ENCODE measurements at regions not wholly inside any gene's neighbourhood (a gene's known extent, or its start where the extent isn't known, plus 50 kb on each side); places are given as distances from the start of the nearest gene placed in this dataset.

DNA sequence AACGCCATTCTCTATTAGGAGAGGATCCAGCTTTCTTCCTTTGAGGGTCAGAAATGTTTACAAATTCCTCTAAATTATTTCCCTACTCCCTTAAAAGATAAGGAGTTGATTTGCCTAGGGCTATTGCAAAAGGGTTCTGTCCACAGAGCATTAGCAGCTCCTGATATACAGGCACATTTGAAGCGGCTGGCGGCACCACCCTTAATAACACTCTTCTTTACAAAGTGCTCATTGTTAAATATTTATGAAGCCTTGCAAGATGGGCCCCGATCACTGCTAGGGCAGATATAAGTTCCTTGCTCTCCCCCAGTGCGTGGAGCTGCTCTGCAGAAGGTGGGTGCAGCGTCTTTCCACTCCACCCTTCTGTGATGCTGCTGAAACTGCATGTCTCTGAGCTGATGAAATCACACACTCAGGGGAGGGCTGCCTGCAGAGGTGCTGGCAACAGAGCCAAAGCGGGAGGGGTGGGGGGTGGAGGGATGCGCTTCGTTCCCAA, 116.7 kb upstream of the NTM start:
- Histone ChIP-seq H3K4me3 (no peak overlapping the region), H3K9me3 (replicated peaks) (no peaks in the 10 kb centered on the region), H3K36me3 (no peaks in the 10 kb centered on the region), H3K27me3 (replicated peaks) (no peaks in the 10 kb centered on the region), H3K4me1 (replicated peaks) (no peaks in the 10 kb centered on the region), H3K27ac (no peak overlapping the region)
- DNase-seq (ENCODE audit: low read depth in 1 of 2, low spot score in 2 of 2), result no peak

DNA sequence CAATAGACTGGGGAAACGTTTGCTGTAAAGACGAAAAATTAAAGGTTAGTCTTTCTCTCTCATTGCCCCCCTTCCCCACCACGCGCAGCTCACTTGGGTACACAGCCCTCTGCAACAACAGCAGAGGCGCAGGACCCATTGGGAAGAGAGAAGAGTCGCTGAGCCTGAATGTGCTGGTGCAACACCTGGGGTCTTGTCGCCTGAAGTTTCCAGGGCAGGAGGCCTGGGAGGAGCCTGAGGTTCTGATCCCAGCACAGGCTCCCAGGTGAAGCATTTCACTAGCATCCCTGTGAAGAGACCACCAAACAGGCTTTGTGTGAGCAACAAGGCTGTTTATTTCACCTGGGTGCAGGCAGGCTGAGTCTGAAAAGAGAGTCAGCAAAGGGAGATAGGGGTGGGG, 116.2 kb upstream of the NTM start:
- Histone ChIP-seq H3K36me3 (no peaks in the 10 kb centered on the region), H3K27ac (no peak overlapping the region), H3K27me3 (replicated peaks) (no peaks in the 10 kb centered on the region), H3K4me3 (no peak overlapping the region), H3K9me3 (replicated peaks) (no peaks in the 10 kb centered on the region), H3K4me1 (replicated peaks) (no peaks in the 10 kb centered on the region)
- no peak for DNase-seq (ENCODE audit: low read depth in 1 of 2, low spot score in 2 of 2)

DNA sequence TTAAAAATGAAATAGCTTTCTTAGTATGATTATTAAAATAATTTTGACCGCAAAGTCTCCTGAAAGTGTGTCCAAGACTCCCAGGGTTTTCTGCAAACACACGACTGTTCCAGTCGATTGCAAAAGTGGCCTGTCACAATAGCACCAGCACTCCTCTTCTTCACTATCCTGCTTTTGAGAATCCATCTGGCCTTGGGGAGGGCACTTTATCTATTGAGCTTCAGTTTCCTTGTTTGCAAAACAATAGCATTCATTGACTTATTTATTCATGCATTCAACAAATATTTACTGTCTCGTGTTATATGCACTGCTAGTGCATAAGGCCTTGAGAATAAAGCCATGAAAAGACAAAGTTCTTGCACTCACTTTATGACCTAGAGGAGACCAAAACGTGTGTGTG, 96.2 kb upstream of the NTM start:
- Histone ChIP-seq H3K9me3 (replicated peaks) (no peaks in the 10 kb centered on the region), H3K4me1 (replicated peaks) (no peaks in the 10 kb centered on the region), H3K4me3 (no peak overlapping the region), H3K27me3 (replicated peaks) (no peaks in the 10 kb centered on the region), H3K27ac (no peak overlapping the region), H3K36me3 (no peaks in the 10 kb centered on the region)
- DNase-seq (ENCODE audit: low read depth in 1 of 2, low spot score in 2 of 2), result no peak

- Histone ChIP-seq H3K27me3 (replicated peaks) (no peaks in the 10 kb centered on the region), H3K27ac (no peak overlapping the region), H3K36me3 (no peaks in the 10 kb centered on the region), H3K9me3 (replicated peaks) (no peaks in the 10 kb centered on the region), H3K4me3 (no peak overlapping the region), H3K4me1 (replicated peaks) (no peaks in the 10 kb centered on the region)
- DNase-seq (ENCODE audit: low read depth in 1 of 2, low spot score in 2 of 2), result no peak
These were observed 94.8 kb upstream of the NTM start for GRCh38 chr11:131275580-131275979.

DNA sequence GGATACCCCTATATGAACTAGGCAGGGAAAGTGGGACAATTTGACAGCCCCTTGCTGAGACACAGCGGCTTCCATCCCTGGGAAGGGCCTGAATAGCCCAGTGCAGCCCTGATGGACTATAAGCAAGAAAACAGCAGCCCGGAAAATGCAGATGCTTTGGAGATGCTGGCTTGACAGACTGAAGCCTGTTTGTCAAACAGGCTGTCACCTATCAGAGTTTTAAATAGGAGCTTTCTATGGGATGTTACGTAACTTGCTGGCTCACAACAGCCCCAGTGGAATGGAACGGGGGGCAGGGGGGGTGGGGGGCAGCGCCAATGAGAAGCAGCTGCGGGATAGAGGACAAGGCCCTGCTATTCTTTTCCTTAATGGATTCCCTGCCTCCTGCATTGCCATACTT, 91.9 kb upstream of the NTM start:
- DNase-seq (ENCODE audit: low read depth in 1 of 2, low spot score in 2 of 2), result no peak
- Histone ChIP-seq H3K9me3 (replicated peaks) (no peaks in the 10 kb centered on the region), H3K27me3 (replicated peaks) (no peaks in the 10 kb centered on the region), H3K4me1 (replicated peaks) (no peaks in the 10 kb centered on the region), H3K36me3 (no peaks in the 10 kb centered on the region), H3K27ac (no peak overlapping the region), H3K4me3 (no peak overlapping the region)

DNA sequence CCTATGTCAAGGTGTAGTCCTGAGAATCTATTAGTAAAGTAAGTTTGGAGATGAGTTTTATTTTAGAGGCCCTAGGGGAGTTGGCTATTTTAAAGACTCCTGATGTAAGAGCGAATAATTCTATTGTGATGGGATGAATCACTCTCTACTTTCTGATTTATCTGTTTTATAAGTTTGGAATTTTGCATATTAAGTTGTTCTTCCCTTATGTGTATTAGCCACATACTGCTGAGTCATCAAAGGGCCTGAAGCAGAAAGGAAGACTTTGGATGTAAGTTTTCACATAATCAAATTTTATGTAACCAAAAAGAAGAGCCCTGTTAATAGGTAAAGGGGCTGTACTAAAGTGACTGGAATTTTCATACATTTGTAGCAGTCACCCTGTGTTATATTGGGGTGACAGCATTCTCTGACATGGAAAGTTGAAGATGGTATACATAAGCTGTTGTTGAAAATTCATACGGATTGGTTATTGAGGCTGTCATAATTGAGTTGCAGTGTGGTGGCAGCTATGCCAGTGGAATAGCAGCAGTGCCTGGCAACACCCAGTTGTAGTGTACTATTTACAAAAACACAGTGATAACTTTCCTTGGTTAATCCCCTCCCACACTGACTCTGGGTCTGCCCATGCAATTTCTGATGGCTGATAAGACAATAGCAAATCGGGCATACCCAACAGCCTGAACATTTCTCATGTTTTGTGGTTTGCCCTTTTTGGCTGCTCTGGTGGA, 90.6 kb upstream of the NTM start:
- Histone ChIP-seq H3K36me3 (no peaks in the 10 kb centered on the region), H3K27me3 (replicated peaks) (no peaks in the 10 kb centered on the region), H3K27ac (no peak overlapping the region), H3K4me3 (no peak overlapping the region), H3K4me1 (replicated peaks) (no peaks in the 10 kb centered on the region), H3K9me3 (replicated peaks) (no peaks in the 10 kb centered on the region)
- DNase-seq (ENCODE audit: low read depth in 1 of 2, low spot score in 2 of 2), result no peak

DNA sequence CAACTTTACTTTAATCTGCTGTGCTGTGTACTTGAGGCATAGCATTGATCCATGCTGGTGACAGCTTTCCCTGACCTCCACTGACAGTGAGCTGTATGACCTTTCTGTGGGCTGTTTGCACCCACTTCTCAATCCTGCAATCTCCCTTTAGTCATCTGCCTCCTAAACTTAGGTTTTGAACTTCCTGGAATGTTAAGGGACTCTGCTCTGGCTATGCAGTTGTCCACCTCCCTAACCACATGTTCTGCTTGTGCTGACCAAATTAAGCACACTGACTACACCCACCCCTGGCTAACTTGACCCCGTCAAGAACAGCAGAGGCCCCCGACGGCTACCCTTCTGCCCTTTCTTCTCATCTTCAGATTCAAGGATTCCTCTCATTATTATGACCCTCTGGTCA, 89.1 kb upstream of the NTM start:
- Histone ChIP-seq H3K36me3 (no peaks in the 10 kb centered on the region), H3K4me1 (replicated peaks) (no peaks in the 10 kb centered on the region), H3K27me3 (replicated peaks) (no peaks in the 10 kb centered on the region), H3K9me3 (replicated peaks) (no peaks in the 10 kb centered on the region), H3K4me3 (no peak overlapping the region), H3K27ac (no peak overlapping the region)
- no peak for DNase-seq (ENCODE audit: low read depth in 1 of 2, low spot score in 2 of 2)

DNA sequence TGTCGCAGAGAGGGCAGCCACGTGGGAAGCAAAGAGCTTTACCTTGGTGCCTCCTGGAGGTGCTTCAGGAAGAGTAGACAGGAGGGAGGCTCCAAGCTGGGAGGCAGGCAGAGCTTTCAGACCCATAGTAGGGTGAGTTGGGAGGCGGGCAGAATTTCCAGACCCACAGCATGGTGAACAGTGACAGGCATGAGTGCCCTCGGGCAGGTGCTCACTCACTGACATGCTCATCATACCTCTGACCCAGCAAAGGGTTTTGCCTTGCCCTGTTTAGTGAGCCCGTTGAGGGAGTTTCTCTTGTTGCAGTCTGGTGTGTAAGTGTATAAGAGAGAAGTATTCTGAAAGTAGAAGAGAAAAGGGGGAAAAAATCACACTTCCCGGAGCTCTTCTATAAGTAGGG, 86.4 kb upstream of the NTM start:
- no peak for DNase-seq (ENCODE audit: low read depth in 1 of 2, low spot score in 2 of 2)
- no peak overlapping the region for H3K27ac ChIP-seq
- no peak overlapping the region for H3K4me3 ChIP-seq
- no peaks in the 10 kb centered on the region for H3K4me1 ChIP-seq (replicated peaks)
- H3K36me3 ChIP-seq, result no peaks in the 10 kb centered on the region
- no peaks in the 10 kb centered on the region for H3K27me3 ChIP-seq (replicated peaks)
- H3K9me3 ChIP-seq (replicated peaks), result no peaks in the 10 kb centered on the region

- H3K27me3 ChIP-seq (replicated peaks), result no peaks in the 10 kb centered on the region
- H3K4me1 ChIP-seq (replicated peaks), result no peaks in the 10 kb centered on the region
- H3K27ac ChIP-seq, result no peak overlapping the region
- no peak for DNase-seq (ENCODE audit: low read depth in 1 of 2, low spot score in 2 of 2)
- H3K36me3 ChIP-seq, result no peaks in the 10 kb centered on the region
- no peak overlapping the region for H3K4me3 ChIP-seq
- H3K9me3 ChIP-seq (replicated peaks), result no peaks in the 10 kb centered on the region
These were observed 81.8 kb upstream of the NTM start for GRCh38 chr11:131288521-131289091.

- Histone ChIP-seq H3K27me3 (replicated peaks) (no peaks in the 10 kb centered on the region), H3K4me1 (replicated peaks) (no peaks in the 10 kb centered on the region), H3K9me3 (replicated peaks) (no peaks in the 10 kb centered on the region), H3K27ac (no peak overlapping the region), H3K36me3 (no peaks in the 10 kb centered on the region), H3K4me3 (no peak overlapping the region)
- DNase-seq (ENCODE audit: low read depth in 1 of 2, low spot score in 2 of 2), result no peak
These were observed 80.2 kb upstream of the NTM start for GRCh38 chr11:131290185-131290584.

GRCh38 chr11:131295986-131296385, 74.4 kb upstream of the NTM start:
- Histone ChIP-seq H3K27ac (no peak overlapping the region), H3K27me3 (replicated peaks) (no peaks in the 10 kb centered on the region), H3K9me3 (replicated peaks) (no peaks in the 10 kb centered on the region), H3K4me3 (no peak overlapping the region), H3K36me3 (no peaks in the 10 kb centered on the region), H3K4me1 (replicated peaks) (no peaks in the 10 kb centered on the region)
- DNase-seq (ENCODE audit: low read depth in 1 of 2, low spot score in 2 of 2), result no peak

GRCh38 chr11:131297441-131297840, 73.0 kb upstream of the NTM start:
- Histone ChIP-seq H3K36me3 (no peaks in the 10 kb centered on the region), H3K4me1 (replicated peaks) (no peaks in the 10 kb centered on the region), H3K27me3 (replicated peaks) (no peaks in the 10 kb centered on the region), H3K4me3 (no peak overlapping the region), H3K27ac (no peak overlapping the region), H3K9me3 (replicated peaks) (no peaks in the 10 kb centered on the region)
- no peak for DNase-seq (ENCODE audit: low read depth in 1 of 2, low spot score in 2 of 2)

DNA sequence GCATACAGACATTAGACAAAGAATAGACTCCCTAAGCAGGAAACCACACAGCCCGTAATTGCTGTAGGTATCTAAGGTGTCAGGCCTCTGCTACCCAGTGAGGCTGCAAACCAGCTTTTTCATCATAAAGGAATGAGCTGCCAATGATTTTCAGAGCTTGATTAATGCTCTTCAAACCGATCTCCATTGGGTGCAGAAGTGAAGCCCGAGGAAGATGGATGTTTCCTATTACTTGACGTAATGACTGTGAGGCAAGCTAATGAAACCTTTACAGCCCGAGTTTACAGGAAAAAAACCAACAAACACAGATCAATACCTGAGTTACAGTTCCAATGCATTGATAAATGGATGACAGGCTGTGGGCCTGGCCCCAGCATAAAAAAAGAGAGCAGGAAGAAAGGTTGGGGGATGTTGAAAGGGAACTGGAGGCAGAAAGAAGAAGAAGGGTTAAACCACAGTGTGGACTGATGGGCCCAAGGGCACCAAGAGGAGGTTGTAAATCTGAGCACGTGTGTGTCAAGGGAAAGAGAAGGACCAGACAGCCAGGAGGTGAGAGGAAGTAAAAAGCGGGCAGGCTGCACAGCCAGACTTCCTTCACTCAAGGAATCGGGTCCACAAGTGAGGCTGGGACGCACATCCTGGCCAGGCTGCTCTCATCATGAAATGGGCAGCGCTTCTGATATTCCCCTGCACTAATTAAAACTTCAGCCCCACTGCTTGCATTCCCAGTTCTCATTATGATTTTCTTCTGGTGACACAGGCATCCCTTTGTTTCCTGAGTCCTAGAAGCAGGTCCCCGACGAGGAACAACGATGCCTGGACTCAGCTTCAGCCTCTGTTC, 70.6 kb upstream of the NTM start:
- no peaks in the 10 kb centered on the region for H3K27me3 ChIP-seq (replicated peaks)
- H3K4me3 ChIP-seq, result no peak overlapping the region
- no peaks in the 10 kb centered on the region for H3K36me3 ChIP-seq
- H3K27ac ChIP-seq, result no peak overlapping the region
- H3K4me1 ChIP-seq (replicated peaks), result no peaks in the 10 kb centered on the region
- no peaks in the 10 kb centered on the region for H3K9me3 ChIP-seq (replicated peaks)
- DNase-seq (ENCODE audit: low read depth in 1 of 2, low spot score in 2 of 2), result no peak

DNA sequence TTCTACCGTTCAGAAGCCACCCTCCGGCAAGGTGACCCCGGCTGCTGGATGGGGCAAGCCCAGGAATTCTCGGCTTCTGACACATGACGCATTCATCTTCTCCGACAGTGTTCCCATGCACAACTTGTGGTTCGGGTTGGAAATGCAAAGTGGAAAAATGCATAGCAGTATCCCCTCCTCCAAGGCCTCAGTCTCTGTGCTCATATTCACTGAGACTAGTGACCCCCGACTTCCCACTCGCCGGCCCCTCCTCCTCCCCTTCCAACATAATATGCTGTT, 70.0 kb upstream of the NTM start:
- H3K4me3 ChIP-seq, result no peak overlapping the region
- H3K27me3 ChIP-seq (replicated peaks), result no peaks in the 10 kb centered on the region
- no peaks in the 10 kb centered on the region for H3K9me3 ChIP-seq (replicated peaks)
- no peaks in the 10 kb centered on the region for H3K36me3 ChIP-seq
- no peak for DNase-seq (ENCODE audit: low read depth in 1 of 2, low spot score in 2 of 2)
- no peak overlapping the region for H3K27ac ChIP-seq
- H3K4me1 ChIP-seq (replicated peaks), result no peaks in the 10 kb centered on the region

Data from SJSA1 (cell line).